Heart left ventricle (tissue), 16 donors: ENCODE measurements at regions not wholly inside any gene's neighbourhood (a gene's known extent, or its start where the extent isn't known, plus 50 kb on each side); places are given as distances from the start of the nearest gene placed in this dataset.

ENCODE experiments used
- ATAC-seq, 4 donors: fragments of 200-7000 bp; cut with Tn5 transposase; one replicate each; pipeline ENCODE4 v1.9.1; 2020 to 2022; ENCODE audit warnings: moderate library complexity in 4 of 4, mild to moderate bottlenecking in 3 of 4, moderate number of reproducible peaks in 1 of 4
- DNase-seq, 5 donors: peaks; one replicate each; pipeline ENCODE4 v3.0.0-alpha.2; 2020
- H3K27ac ChIP-seq, 12 donors: fragments of 200-600 bp; sonication (generic) in 4 of 12; one replicate each; pipeline versions ENCODE4 v1.5.0 to v1.8.0; 2016 to 2022; ENCODE audit warnings: mild to moderate bottlenecking in 2 of 12
- H3K27me3 ChIP-seq, 9 donors: fragments of 200-600 bp; sonication (generic) in 2 of 9; one replicate each; pipeline versions ENCODE4 v1.5.1 to v1.8.0; 2016 to 2022; ENCODE audit warnings: mild to moderate bottlenecking in 3 of 9
- H3K36me3 ChIP-seq, 9 donors: fragments of 200-600 bp; sonication (generic) in 2 of 9; one replicate each; pipeline versions ENCODE4 v1.5.0 to v1.8.0; 2018 to 2022; ENCODE audit warnings: mild to moderate bottlenecking in 2 of 9
- H3K4me1 ChIP-seq, 12 donors: fragments of 200-600 bp; sonication (generic) in 4 of 12; one replicate each; pipeline versions ENCODE4 v1.5.0 to v1.8.0; 2016 to 2022; ENCODE audit warnings: mild to moderate bottlenecking in 3 of 12
- H3K4me3 ChIP-seq, 12 donors: fragments of 200-600 bp; sonication (generic) in 4 of 12; one replicate each; pipeline versions ENCODE4 v1.5.0 to v1.8.0; 2017 to 2022; ENCODE audit warnings: mild to moderate bottlenecking in 9 of 12, moderate library complexity in 4 of 12
- H3K9me3 ChIP-seq, 12 donors: fragments of 200-600 bp; sonication (generic) in 4 of 12; one replicate each; pipeline versions ENCODE4 v1.5.0 to v1.8.0; 2016 to 2022; ENCODE audit warnings: mild to moderate bottlenecking in 1 of 12
- POLR2A ChIP-seq, 2 donors: fragments of 450-650 bp; IDR thresholded peaks; one replicate each; pipeline ENCODE4 v1.6.1; 2017; ENCODE audit warnings: antibody characterized with exemption in 2 of 2, mild to moderate bottlenecking in 2 of 2, moderate library complexity in 2 of 2
- WGBS, 4 donors: extraction: QIAGEN DNeasy Blood & Tissue Kit in 2 of 4; methylation state at CpG; one replicate each; pipeline versions ENCODE4 v1.1.5 to v1.1.7; 2013 to 2018; 5-methylcytosine and 5-hydroxymethylcytosine counted together
- intact Hi-C, 10 donors: fragments of 100-400 bp; cut with DNase I; formaldehyde crosslinking; loops; one replicate each; pipeline versions ENCODE4 v1.11.1 to v1.14.2; 2022
- TF ChIP-seq, protein P1 (sequence below), 12 donors: fragments of 200-600 bp; sonication (generic) in 4 of 12; IDR thresholded peaks; one replicate each; pipeline versions ENCODE4 v1.5.0 to v1.8.0; 2018 to 2022; ENCODE audit warnings: antibody characterized with exemption in 12 of 12, mild to moderate bottlenecking in 5 of 12
- donor health status: ischemic (EF 13 %, LVEDD 7.1; RV severe dilation, severe dysfunction).
- donor health status: healthy with polysubstance abuse.
- donor health status: DM: no; HTN: yes; CAD: no.
- donor health status: DM: no; HTN: no; CAD: no.
- donor health status: ischemic (EF 25% LVEDD 6.9; RV normal size, moderate dysfunction).
- donor health status: ischemic (EF 25% LVEDD 5.7; RV mildly dilated, moderate dysfunction).
- donor health status: healthy.
- donor health status: DM: yes; HTN: yes; CAD: no.
- donor health status: ischemic (EF 35%, LVEDD 5.7; RV mildly dilated, moderate dysfunction).
- donor health status: nonischemic (EF 11% LVEDD 7.7; RV severe dilation, severe dysfunction).
- donor health status: DM: yes; HTN: yes; CAD: no.
- donor health status: PGD.
- donor health status: ischemic (EF 29% LVEDD 5.4; RV normal size, mild dysfunction).
- donor health status: nonischemic (EF 23%, LVEDD 6.1; RV moderate dilation, normal function).

- no peaks in the 10 kb centered on the region for H3K4me1 ChIP-seq
- 65 to 73% (median 68%) methylated on average over 4 of the region's 4 CpGs for WGBS, 4 donors
These were observed 102.1 kb upstream of the ASTN2 start for GRCh38 chr9:117516676-117517632.

GRCh38 chr9:117511852-117512481, 97.1 kb upstream of the ASTN2 start:
- intact Hi-C loops: no loop called here
- peaks cover 0 to 6% (median 0%) of the 10 kb centered on the region in 9 donors for H3K27me3 ChIP-seq
- no peak overlapping the region for H3K27ac ChIP-seq
- DNase-seq (no peak), ATAC-seq (no peak)
- no peak overlapping the region for H3K4me3 ChIP-seq
- 80 to 87% (median 83%) methylated on average over 4 of the region's 4 CpGs for WGBS, 4 donors
- no peak for TF ChIP-seq POLR2A (IDR thresholded peaks at IDR 0.05)
- TF ChIP-seq, protein P1, sequence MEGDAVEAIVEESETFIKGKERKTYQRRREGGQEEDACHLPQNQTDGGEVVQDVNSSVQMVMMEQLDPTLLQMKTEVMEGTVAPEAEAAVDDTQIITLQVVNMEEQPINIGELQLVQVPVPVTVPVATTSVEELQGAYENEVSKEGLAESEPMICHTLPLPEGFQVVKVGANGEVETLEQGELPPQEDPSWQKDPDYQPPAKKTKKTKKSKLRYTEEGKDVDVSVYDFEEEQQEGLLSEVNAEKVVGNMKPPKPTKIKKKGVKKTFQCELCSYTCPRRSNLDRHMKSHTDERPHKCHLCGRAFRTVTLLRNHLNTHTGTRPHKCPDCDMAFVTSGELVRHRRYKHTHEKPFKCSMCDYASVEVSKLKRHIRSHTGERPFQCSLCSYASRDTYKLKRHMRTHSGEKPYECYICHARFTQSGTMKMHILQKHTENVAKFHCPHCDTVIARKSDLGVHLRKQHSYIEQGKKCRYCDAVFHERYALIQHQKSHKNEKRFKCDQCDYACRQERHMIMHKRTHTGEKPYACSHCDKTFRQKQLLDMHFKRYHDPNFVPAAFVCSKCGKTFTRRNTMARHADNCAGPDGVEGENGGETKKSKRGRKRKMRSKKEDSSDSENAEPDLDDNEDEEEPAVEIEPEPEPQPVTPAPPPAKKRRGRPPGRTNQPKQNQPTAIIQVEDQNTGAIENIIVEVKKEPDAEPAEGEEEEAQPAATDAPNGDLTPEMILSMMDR (IDR thresholded peaks at IDR 0.05): no peak
- no peaks in the 10 kb centered on the region for H3K9me3 ChIP-seq
- H3K36me3 ChIP-seq: no peaks in the 10 kb centered on the region
- no peaks in the 10 kb centered on the region for H3K4me1 ChIP-seq

More at GRCh38 chr9:117516676-117517632, 102.1 kb upstream of the ASTN2 start:
- no peak for DNase-seq
- Histone ChIP-seq H3K27me3 (no peaks in the 10 kb centered on the region), H3K36me3 (no peaks in the 10 kb centered on the region), H3K9me3 (no peaks in the 10 kb centered on the region), H3K4me3 (no peak overlapping the region), H3K27ac (no peak overlapping the region)
- no peak for ATAC-seq
- TF ChIP-seq POLR2A (IDR thresholded peaks at IDR 0.05): no peak
- TF ChIP-seq, protein P1 (IDR thresholded peaks at IDR 0.05): no peak
- intact Hi-C loops: no loop called here

DNA sequence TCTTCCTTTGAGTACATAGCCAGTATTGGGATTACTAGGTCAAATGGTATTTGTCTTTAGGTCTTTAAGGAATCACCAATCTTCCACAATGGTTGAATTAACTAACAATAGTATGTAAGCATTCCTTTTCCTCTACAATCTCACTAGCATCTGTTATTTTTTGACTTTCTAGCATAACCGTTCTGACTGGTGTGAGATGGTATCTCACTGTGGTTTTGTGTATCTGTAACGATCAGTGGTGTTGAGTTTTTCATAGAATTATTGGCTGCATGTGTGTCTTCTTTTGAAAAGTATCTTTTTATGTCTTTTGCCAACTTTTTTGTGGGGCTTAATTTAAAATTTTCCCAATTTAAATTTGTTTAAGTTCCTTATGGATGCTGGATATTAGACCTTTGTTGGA, 81.5 kb upstream of the ASTN2 start:
- Histone ChIP-seq H3K4me3 (no peak overlapping the region), H3K9me3 (peaks cover 0 to 5% (median 0%) of the 10 kb centered on the region in 12 donors), H3K4me1 (no peaks in the 10 kb centered on the region), H3K36me3 (no peaks in the 10 kb centered on the region), H3K27ac (no peak overlapping the region), H3K27me3 (peaks cover 0 to 3% (median 0%) of the 10 kb centered on the region in 9 donors)
- 77 to 87% (median 83%) methylated on average over 2 of the region's 2 CpGs for WGBS, 4 donors
- TF ChIP-seq, protein P1 (IDR thresholded peaks at IDR 0.05): no peak
- TF ChIP-seq POLR2A (IDR thresholded peaks at IDR 0.05): no peak
- DNase-seq (no peak), ATAC-seq (no peak)
- intact Hi-C loops: no loop called here
